ENCODE measurements at regions not wholly inside any gene's neighbourhood (a gene's known extent, or its start where the extent isn't known, plus 50 kb on each side); places are given as distances from the start of the nearest gene placed in this dataset.

DNA sequence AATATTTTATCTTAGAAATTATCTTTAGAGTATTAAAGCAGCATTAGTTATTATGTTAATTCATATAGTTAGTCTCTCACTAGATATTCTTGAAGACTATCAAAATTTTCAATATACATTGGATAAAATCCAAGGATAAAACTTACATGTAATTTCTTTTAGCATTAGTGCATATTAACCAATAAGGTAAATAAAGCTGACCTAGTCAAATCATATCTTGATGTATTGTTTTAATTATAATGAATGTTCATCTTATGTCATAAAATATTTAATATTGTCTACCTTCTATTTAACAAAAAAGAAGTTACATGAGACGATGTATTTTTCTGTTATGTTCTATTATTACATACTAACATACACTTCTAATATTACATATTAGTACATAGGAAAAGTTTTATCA, 301.7 kb upstream of the DAB2 start:
- ATAC-seq (no peak), DNase-seq (no peak)
- intact Hi-C loops (cut with DNase I, micrococcal nuclease): no loop called here

DNA sequence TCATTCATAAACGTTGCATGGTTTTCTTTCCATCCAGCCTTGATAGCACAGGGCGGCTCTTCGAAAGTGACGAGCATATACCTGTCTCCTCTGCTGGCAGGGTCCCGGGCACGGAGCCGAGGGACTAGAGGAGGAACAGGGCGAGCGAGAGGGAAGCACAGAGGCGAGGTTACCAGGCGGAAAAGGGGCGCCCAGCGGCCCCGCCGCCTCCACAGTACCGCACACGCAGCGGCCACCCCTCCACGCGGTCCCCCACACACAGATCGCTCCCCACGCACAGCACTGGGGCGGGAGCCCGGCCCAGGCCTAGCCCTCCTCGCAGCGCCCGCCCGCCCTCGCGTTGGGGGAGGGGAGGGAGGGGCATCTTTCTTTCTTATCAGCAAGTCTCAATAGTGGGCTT, 296.6 kb upstream of the DAB2 start:
- ATAC-seq: no peak
- no peak for DNase-seq
- intact Hi-C loops (cut with DNase I, micrococcal nuclease): no loop called here

DNA sequence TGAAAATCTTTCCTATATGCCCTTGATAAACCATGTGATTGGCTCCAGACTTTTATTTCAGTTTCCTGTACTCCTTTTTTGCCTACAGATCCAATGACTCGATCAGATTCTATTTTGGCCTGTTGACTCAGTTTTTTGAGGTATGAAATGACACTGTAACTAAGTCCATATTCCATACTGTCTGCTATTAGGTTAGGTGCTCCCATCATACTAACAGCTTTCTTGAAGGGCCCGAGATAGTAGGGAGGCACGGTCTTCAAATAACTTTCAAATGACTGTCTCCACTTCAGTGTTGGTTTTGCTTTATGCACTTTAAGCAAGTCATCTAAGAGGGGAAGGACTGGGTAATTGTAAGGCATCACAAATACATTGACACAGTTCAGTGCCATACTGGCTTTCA, 295.4 kb upstream of the DAB2 start:
- ATAC-seq (no peak), DNase-seq (no peak)
- intact Hi-C loops (cut with DNase I, micrococcal nuclease): no loop called here

DNA sequence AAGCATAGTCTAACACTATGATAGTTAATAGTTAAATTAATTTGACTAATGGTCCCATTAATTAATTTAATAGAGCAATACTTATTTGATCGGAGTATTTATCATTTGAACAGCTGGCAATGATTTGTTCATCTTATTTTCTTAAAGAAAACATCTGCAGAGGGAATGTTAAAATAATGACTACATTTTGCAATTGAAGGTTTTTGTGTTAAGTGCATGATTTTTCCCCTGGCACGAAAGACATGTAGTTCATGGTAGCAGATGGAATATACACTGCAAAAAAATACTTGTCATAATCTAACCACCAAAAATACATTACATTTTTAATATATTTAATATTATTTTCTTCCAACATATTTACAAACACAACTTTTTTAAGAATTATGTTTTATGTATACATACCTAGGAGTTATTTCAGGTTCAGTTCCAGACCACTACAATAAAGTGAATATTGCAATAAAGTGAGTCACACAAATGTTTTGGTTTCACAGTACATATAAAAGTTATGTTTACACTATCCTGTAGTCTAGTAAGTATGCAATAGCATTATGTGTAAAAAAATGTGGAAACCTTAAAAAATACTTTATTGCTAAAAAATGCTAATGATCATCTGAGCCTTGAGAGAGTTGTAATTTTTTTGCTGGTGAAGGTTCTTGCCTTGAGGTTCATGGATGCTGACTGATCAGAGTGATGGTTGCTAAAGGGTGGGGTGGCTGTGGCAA, 292.6 kb upstream of the DAB2 start:
- intact Hi-C loops (cut with DNase I, micrococcal nuclease): loop anchor here in 1 of 2 donors (10.0 kb wide), 3 partner anchors 227 to 1017 kb away; no protein-coding TSS in a partner anchor
- no peak for ATAC-seq
- no peak for DNase-seq

DNA sequence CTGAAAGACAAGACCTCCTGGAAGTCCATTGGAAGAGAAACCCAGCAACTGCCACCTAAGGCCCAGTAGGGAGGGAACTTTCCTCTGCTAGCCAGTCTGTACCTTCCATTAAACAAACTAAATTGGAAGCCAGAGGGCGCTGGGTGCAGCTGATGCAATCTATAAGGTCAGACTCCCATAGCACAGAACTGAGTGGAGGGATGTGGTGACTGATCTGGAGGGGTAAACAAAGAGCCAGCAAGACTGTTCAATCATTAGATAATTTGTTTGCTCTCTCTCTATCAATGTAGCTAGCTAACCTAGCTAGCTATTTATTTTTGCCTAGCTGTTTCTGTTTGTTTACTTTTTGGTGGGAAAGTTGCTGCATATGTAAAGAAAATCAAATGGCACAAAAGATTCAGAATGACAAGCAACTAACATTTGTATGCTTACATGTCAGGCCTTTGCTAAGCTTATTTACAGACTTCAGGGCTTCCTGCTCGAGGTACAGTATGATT, 291.8 kb upstream of the DAB2 start:
- intact Hi-C loops (cut with DNase I, micrococcal nuclease): loop anchor here in 1 of 2 donors (10.0 kb wide), 3 partner anchors 228 to 1018 kb away; no protein-coding TSS in a partner anchor
- ATAC-seq: peak; percentile 85
- DNase-seq: peak; percentile 32 to 52

DNA sequence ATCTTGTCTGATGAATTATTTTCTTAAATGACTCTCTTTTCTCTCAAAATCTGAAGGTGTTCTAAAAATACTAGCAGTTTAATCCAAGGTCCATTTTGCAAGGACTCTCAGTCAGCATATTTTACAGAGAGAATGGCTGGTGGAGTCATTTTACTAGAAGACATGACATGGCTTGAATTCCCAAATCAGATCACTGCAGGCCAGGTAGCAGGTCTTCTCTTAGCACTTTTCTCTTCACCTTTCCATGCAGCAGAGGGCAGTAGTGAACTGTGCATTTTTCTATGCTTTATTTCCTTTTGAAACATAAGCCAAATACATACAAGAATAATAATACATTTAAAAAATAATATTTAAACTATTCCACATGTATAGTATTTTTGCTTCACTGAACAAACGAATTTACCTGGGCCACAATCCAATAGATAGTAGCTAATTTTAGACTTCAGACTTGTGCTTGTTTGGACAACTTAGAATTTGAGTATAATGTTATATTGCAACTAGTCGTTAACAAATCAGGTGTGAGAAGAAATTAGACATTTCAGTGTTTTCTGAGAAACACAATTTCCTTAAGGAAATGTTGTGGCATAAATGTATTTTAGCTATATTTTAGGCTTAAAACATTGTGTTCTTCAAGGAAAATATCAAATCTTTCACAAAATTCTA, 289.4 kb upstream of the DAB2 start:
- intact Hi-C loops (cut with DNase I, micrococcal nuclease): loop anchor here in 1 of 2 donors (10.0 kb wide), 3 partner anchors 231 to 1021 kb away; no protein-coding TSS in a partner anchor
- peak; percentile 36 to 48 for DNase-seq
- peak; percentile 84 for ATAC-seq

DNA sequence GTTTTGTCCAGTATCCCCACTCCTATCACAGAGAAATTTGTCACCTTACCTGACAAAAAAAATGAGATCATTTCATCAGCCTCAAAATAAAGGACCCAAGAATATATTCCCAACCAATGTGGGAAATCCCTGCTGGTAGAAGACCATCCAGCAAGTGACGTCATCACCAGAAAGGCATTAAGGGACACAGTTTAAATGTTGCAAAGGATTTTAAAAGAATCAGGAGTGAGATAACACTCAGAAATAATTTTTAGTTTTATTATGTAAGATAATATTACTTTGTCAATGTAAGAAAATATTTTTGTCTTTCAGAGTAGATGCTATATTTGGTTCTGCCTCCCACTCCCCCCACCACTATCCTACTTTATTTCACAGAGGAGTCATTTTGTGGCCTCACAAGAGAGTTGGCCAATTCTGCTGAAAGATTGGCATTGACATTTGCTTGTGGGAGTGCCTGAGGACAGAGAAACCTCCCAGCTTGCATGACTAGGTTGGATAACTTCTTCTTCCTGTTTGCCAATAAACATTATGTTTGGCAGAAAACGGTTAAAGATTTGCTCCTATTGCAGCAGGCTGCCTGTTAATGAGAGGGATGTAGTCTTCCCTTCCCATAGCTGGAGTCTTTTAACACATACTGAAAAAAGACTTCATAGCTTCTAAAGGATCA, 288.6 kb upstream of the DAB2 start:
- intact Hi-C loops (cut with DNase I, micrococcal nuclease): loop anchor here in 1 of 2 donors (10.0 kb wide), 3 partner anchors 231 to 1021 kb away; no protein-coding TSS in a partner anchor
- no peak for DNase-seq
- ATAC-seq: peak; percentile 69

DNA sequence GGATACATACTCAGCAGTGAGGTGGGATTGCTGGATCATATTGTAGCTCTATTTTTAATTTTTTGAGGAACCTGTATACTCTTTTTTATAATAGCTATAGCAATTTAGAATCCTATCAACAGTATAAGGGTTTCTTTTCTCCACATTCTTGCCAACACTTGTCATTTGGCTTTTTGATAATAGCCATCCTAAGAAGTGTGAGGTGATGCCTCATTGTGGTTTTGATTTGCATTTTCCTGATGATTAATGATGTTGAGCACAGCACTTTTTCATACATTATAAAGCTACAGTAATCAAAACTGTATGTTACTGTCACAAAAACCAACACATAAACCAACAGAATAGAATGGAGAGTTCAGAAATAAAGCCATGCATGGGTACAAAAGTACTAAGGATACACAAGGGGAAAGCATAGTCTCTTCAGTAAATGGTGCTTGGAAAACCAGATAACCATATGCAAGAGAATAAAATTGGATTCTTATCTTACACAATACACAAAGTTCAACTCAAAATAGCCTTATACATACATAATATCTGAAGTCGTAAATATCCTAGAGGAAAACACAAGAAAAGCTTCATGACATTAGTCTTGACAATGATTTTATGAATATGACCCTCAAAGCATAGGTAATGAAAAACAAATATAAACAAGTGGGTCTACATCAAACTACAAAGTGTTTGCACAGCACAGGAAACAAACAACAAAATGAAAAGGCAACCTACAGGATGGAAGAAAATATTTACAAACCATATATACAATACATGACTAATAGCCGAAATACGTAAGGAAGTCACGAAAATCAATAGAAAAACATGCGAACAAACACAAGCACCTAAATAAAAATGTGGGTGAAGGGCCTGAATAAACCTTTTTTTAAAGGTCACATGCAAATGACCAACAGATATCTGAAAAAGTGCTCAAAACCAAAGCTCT, 287.8 kb upstream of the DAB2 start:
- no peak for DNase-seq
- intact Hi-C loops (cut with DNase I, micrococcal nuclease): loop anchor here in 1 of 2 donors (10.0 kb wide), 3 partner anchors 232 to 1022 kb away; no protein-coding TSS in a partner anchor
- no peak for ATAC-seq

DNA sequence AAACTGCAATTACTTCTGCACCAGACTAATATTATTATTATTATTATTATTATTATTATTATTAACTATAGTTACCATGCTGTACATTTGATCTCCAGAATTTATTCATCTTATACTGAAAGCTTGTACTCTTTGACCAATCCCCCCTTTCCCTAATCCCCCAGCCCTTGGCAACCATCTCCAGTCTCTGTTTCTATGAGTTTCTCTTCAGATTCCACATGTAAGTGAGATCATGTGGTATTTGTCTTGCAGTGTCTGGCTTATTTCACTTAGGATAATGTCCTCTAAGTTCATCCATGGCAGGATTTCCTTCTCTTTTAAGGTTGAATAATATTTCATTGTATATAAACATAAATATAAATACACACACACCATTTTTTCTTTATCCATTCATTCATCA, 287.0 kb upstream of the DAB2 start:
- intact Hi-C loops (cut with DNase I, micrococcal nuclease): loop anchor here in 1 of 2 donors (10.0 kb wide), 3 partner anchors 233 to 1023 kb away; no protein-coding TSS in a partner anchor
- DNase-seq (no peak), ATAC-seq (no peak)

DNA sequence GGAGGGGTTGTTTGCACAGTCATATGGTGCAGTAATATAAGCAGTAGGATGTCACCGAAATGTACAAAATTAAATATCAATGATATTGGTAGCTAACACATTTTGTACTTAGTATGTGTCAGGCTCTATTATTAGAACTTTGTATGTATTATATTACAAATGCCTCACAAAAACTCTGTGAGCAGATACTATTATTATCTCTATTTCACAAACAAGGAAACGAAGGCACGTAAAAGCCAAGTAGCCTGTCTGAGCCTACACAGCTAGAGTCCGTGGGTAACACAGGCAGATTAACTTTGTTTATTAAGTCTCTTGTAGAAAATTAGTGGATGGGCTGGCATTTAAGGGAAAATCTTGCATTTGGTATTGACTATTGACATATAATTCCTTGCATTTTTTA, 284.3 kb upstream of the DAB2 start:
- DNase-seq (no peak), ATAC-seq (no peak)
- intact Hi-C loops (cut with DNase I, micrococcal nuclease): no loop called here

DNA sequence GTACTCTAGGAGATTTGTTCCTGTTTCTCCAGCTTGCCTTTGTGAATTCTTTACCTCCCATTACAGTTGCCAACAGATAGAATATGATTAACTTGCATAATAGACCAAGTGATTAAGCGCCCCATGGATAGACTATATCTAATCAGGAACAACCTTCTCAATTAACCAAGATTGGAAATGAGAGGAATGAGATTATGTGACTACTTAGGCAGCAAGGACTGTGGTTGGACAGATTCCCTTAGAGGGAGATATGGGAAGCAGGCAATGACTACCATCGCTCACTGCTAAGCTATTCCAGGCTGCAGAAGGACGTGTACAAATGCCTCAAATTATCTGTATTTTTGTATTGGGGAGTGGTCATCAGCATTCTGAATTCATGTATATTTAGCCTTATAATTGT, 278.1 kb upstream of the DAB2 start:
- intact Hi-C loops (cut with DNase I, micrococcal nuclease): no loop called here
- no peak for ATAC-seq
- DNase-seq: no peak

DNA sequence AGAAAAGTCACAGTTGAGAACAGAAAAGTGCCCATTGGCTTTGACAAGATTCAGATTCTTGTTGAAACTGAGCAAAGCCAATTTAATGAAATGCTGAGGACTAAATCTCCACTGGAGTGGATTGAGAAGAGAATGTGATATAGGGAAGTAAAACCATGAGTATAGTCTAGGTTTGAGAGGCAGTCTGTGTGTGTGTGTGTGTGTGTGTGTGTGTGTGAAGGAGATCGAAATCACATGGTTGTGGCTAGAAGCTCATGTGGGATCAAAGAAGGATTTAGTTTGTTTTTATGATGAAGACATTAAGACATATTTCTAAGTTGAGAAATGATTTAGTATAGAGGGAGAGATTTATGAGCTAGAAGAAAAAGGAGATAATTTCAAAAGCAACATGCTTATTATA, 275.7 kb upstream of the DAB2 start:
- no peak for ATAC-seq
- no peak for DNase-seq
- intact Hi-C loops (cut with DNase I, micrococcal nuclease): no loop called here

DNA sequence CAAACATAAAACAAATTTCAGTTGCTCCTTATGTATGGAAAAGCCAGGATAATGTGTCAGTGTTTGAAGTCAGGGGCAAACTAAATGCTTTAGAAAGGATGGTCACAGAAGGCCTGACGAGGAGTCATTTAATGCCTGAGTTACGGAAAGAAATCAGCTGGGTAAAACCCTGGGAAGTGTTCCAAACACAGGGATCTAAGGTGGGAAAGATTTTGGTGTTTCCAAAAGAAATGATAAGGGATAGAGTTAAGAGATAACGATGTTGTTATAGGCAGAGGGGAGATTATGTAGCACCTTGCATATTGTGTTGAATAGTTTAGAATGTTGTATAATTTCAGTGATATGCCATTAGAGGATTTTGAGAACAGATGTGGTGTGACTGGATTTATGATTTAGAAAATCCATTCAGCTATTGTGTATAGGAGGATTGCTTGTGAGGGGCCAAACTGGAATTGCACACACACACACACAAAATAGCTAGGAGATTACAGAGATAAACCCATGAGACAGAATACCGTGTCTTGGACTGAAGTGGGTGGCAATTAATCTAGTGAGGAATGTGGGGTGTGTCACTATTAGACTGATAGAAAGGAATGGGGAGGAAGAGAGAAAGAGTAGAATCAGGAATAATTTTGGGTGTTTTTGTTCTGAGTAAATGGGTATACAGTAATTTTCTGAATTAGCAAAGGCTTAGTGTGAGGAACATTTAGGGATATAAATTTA, 274.2 kb upstream of the DAB2 start:
- no peak for ATAC-seq
- intact Hi-C loops (cut with DNase I, micrococcal nuclease): no loop called here
- DNase-seq: no peak

DNA sequence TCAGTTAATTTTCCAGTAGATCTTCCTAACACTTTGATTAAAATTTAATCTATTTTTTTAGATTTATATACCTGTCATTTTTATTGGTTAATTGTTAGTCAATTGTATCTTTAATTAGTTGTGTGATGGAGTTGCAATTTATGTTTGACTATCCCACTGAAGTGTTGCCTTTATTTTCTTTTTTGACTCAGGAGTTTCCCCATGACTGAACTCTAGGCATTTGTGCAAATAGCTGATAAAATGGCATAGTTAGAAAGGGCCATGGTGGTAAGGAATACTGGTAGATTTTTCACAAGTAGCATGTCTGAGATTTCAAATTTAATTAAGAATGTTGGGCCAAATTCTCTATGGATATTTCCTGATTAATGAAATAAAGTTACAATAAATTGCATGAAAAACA, 273.1 kb upstream of the DAB2 start:
- ATAC-seq (no peak), DNase-seq (no peak)
- intact Hi-C loops (cut with DNase I, micrococcal nuclease): no loop called here

DNA sequence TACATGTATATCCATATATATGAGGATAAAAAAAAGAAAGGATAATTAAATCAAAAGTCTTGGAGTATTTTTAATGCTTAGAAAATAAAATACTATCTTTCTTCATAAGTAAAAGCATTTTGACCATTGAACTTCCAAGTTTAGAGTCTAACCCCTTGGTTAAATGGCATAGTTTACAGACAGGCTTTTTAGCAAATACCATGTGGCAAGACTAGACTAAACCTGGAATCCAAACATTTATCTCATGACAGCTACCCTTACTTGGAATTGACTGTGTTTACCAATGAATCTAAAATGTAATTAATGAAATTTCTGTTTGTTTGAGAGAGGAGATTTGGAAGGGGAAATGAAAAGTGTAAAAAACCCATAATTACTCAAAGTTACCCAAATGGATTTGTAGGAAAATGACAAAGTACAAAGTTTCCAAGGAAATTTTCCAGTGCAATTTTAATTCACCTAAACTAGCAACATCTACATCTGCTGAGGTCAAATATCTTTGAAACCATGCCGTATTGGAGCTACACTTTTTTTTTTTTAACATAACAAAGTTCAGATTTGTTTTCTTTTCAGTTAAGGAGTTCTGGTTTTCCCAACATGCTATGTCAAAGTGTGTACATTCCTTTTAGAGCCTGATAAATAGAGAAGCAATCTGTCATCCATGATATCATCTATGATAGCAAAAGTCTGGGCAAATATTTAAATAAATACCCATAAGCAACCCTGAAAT, 272.1 kb upstream of the DAB2 start:
- no peak for ATAC-seq
- intact Hi-C loops (cut with DNase I, micrococcal nuclease): no loop called here
- DNase-seq: no peak

DNA sequence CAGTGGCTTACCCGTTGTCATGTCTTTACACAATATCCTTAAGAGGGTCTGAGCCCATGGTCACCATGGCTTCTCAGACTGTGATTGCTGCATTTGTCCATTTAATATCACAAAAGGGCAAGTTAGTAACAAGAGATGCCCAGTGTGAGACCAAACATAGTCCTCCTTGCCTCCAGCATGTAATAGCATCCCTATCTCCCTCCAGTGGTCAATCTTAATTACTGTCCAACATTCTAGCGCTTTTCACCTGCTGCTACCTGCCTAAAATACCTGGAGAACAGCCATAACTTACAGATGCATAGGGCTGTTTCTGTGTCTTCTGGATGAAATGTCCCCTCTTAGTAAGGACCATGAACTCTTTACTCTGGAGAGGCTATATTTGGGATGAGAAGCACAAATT, 267.2 kb upstream of the DAB2 start:
- DNase-seq (no peak), ATAC-seq (peak; percentile 58)
- intact Hi-C loops (cut with DNase I, micrococcal nuclease): no loop called here

DNA sequence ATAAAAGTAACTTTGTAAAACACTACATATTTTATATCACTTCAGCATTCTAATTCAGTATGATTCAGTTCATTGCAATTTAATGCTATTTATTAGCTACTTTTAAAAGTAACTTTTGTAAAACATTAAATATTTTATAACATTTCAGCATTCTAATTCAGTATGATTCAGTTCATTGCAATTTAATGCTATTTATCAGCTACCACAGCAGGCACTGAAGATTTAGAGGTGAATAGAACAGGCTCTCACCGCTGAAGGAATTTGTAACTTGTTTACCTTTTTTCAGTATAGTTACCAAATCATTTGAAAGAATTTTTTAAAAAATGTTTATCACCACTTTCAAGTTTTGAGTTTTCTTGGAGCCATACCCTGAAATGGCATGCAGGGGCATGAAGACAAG, 266.4 kb upstream of the DAB2 start:
- intact Hi-C loops (cut with DNase I, micrococcal nuclease): no loop called here
- ATAC-seq: no peak
- DNase-seq: no peak

Data from left colon (tissue), 2 donors.